ENCODE measurements at regions not wholly inside any gene's neighbourhood (a gene's known extent, or its start where the extent isn't known, plus 50 kb on each side); places are given as distances from the start of the nearest gene placed in this dataset.

GRCh38 chrX:2608638-2609430, 82.3 kb upstream of the CD99 start:
- TF ChIP-seq BHLHE40 (IDR thresholded peaks at IDR 0.05; ENCODE audit: low read depth, low read length) (no peak), CTCF (IDR thresholded peaks at IDR 0.05) (no peak), MYC (IDR thresholded peaks at IDR 0.05; ENCODE audit: borderline replicate concordance, low read length) (0 out of 2 replicates have a peak, but pooled peaks have one; percentile 50), POLR2A (IDR thresholded peaks at IDR 0.05; ENCODE audit: low read length) (peak; percentile 71; the same call in 1 of the 2 replicates), KDM1A (IDR thresholded peaks at IDR 0.05; ENCODE audit: low read depth) (no peak), PBX3 (IDR thresholded peaks at IDR 0.05) (no peak), RAD21 (conservative IDR thresholded peaks at IDR 0.05 in 1 of 2, IDR thresholded peaks at IDR 0.05 in 1 of 2) (no peak; a peak in 1 of 5 replicates), RCOR1 (IDR thresholded peaks at IDR 0.05; ENCODE audit: low read depth, low read length) (no peak)
